ENCODE measurements at regions not wholly inside any gene's neighbourhood (a gene's known extent, or its start where the extent isn't known, plus 50 kb on each side); places are given as distances from the start of the nearest gene placed in this dataset.

- H3K36me3 ChIP-seq (replicated peaks in 1 of 2; ENCODE audit: control extremely low read depth in 1 of 2, control insufficient read depth in 1 of 2, extremely low read depth in 1 of 2, insufficient read depth in 2 of 2, low read length in 1 of 2): no peaks in the 10 kb centered on the region
- peaks cover 0 to 3% (median 0%) of the 10 kb centered on the region in 4 experiments for H3K27me3 ChIP-seq (replicated peaks in 1 of 4; ENCODE audit: control extremely low read depth in 1 of 4, control insufficient read depth in 3 of 4, insufficient read depth in 4 of 4, low read length in 3 of 4)
- no peaks in the 10 kb centered on the region for H3K79me2 ChIP-seq (ENCODE audit: control insufficient read depth, insufficient read depth, low read length)
- ChIA-PET CTCF (no interaction called here), POLR2A (no interaction called here)
- no peak for TF ChIP-seq CTCF (IDR thresholded peaks at IDR 0.05)
- TF ChIP-seq EZH2 (IDR thresholded peaks at IDR 0.05; ENCODE audit: borderline replicate concordance, insufficient read depth, low read depth, low read length, poor library complexity, severe bottlenecking): no peak
- DNase-seq: no peak
- Mint-ChIP-seq H3K4me3 (no peak overlapping the region), H3K27ac (no peak overlapping the region), H3K4me1 (no peaks in the 10 kb centered on the region), H3K9me3 (ENCODE audit: insufficient read depth) (no peaks in the 10 kb centered on the region), H3K27me3 (no peaks in the 10 kb centered on the region)
- H3K4me1 ChIP-seq (ENCODE audit: control insufficient read depth in 2 of 2, insufficient read depth in 2 of 2, low read length in 2 of 2): no peaks in the 10 kb centered on the region
- no peak overlapping the region for H3K4me2 ChIP-seq (replicated peaks; ENCODE audit: low read depth, low read length, poor library complexity, severe bottlenecking)
- H3K27ac ChIP-seq (ENCODE audit: low read length in 2 of 2): no peak overlapping the region
- intact Hi-C loops (cut with micrococcal nuclease): no loop called here
- no peak overlapping the region for H2AFZ ChIP-seq (ENCODE audit: insufficient read depth, low read depth, low read length, poor library complexity, severe bottlenecking)
- H3K4me3 ChIP-seq (ENCODE audit: control extremely low read depth in 1 of 5, extremely low read depth in 1 of 5, insufficient read depth in 1 of 5, low read depth in 2 of 5, low read length in 4 of 5): no peak overlapping the region
- no peaks in the 10 kb centered on the region for H3K9me3 ChIP-seq (ENCODE audit: control extremely low read depth in 1 of 3, control insufficient read depth in 2 of 3, insufficient read depth in 1 of 3, low read length in 2 of 3)
- H4K20me1 ChIP-seq (ENCODE audit: control insufficient read depth, insufficient read depth, low read length, poor library complexity, severe bottlenecking): no peaks in the 10 kb centered on the region
- no peak for ATAC-seq (ENCODE audit: low read depth)
- no peak overlapping the region for H3K9ac ChIP-seq (ENCODE audit: low read length)
Measured at GRCh38 chr11:130712480-130712879, 203.8 kb downstream of the SNX19 start.

GRCh38 chr11:130715085-130715876 is 201.0 kb downstream of the SNX19 start:
- intact Hi-C loops (cut with micrococcal nuclease): no loop called here

More at GRCh38 chr11:130715085-130715876, 201.0 kb downstream of the SNX19 start:
- ChIA-PET CTCF (no interaction called here), POLR2A (no interaction called here)
- H3K27ac Mint-ChIP-seq: no peak overlapping the region
- H3K9me3 ChIP-seq (ENCODE audit: control extremely low read depth in 1 of 3, control insufficient read depth in 2 of 3, insufficient read depth in 1 of 3, low read length in 2 of 3): no peaks in the 10 kb centered on the region
- no peak for DNase-seq
- no peak overlapping the region for H3K9ac ChIP-seq (ENCODE audit: low read length)
- no peak overlapping the region for H3K27ac ChIP-seq (ENCODE audit: low read length in 2 of 2)
- H3K4me3 ChIP-seq (ENCODE audit: control extremely low read depth in 1 of 5, extremely low read depth in 1 of 5, insufficient read depth in 1 of 5, low read depth in 2 of 5, low read length in 4 of 5): no peak overlapping the region
- H2AFZ ChIP-seq (ENCODE audit: insufficient read depth, low read depth, low read length, poor library complexity, severe bottlenecking): no peak overlapping the region
- no peaks in the 10 kb centered on the region for H3K4me1 ChIP-seq (ENCODE audit: control insufficient read depth in 2 of 2, insufficient read depth in 2 of 2, low read length in 2 of 2)
- no peak for ATAC-seq (ENCODE audit: low read depth)
- H3K36me3 ChIP-seq (replicated peaks in 1 of 2; ENCODE audit: control extremely low read depth in 1 of 2, control insufficient read depth in 1 of 2, extremely low read depth in 1 of 2, insufficient read depth in 2 of 2, low read length in 1 of 2): no peaks in the 10 kb centered on the region
- no peaks in the 10 kb centered on the region for H3K9me3 Mint-ChIP-seq (ENCODE audit: insufficient read depth)
- H3K27me3 ChIP-seq (replicated peaks in 1 of 4; ENCODE audit: control extremely low read depth in 1 of 4, control insufficient read depth in 3 of 4, insufficient read depth in 4 of 4, low read length in 3 of 4): peaks cover 0 to 3% (median 0%) of the 10 kb centered on the region in 4 experiments
- no peaks in the 10 kb centered on the region for H3K79me2 ChIP-seq (ENCODE audit: control insufficient read depth, insufficient read depth, low read length)
- no peaks in the 10 kb centered on the region for H3K27me3 Mint-ChIP-seq
- H3K4me3 Mint-ChIP-seq: no peak overlapping the region
- H3K4me2 ChIP-seq (replicated peaks; ENCODE audit: low read depth, low read length, poor library complexity, severe bottlenecking): no peak overlapping the region
- no peaks in the 10 kb centered on the region for H4K20me1 ChIP-seq (ENCODE audit: control insufficient read depth, insufficient read depth, low read length, poor library complexity, severe bottlenecking)
- WGBS (ENCODE audit: insufficient coverage): 86% methylated on average over 2 of the region's 4 CpGs
- H3K4me1 Mint-ChIP-seq: no peaks in the 10 kb centered on the region
- TF ChIP-seq CTCF (IDR thresholded peaks at IDR 0.05): no peak
- no peak for TF ChIP-seq EZH2 (IDR thresholded peaks at IDR 0.05; ENCODE audit: borderline replicate concordance, insufficient read depth, low read depth, low read length, poor library complexity, severe bottlenecking)

Data from B cell (primary cell).